B cell (primary cell): ENCODE measurements at regions not wholly inside any gene's neighbourhood (a gene's known extent, or its start where the extent isn't known, plus 50 kb on each side); places are given as distances from the start of the nearest gene placed in this dataset.

Experiments
- ATAC-seq: fragments of 200-7000 bp; cut with Tn5 transposase; one replicate; pipeline ENCODE4 v1.10.0; 2021; ENCODE audit warnings: low read depth, mild to moderate bottlenecking, moderate number of reproducible peaks, moderate library complexity
- CTCF ChIA-PET: fragments of 350-600 bp; sonication (Branson Sonifier 250); formaldehyde crosslinking; loops from one replicate; lab custom pipeline; 2021; ENCODE audit warnings: antibody characterized with exemption, inconsistent platforms; lab: Charles Lee
- POLR2A ChIA-PET: fragments of 350-600 bp; sonication (Branson Sonifier 250); formaldehyde crosslinking; loops from one replicate; lab custom pipeline; 2021; ENCODE audit warnings: antibody characterized with exemption; lab: Charles Lee
- DNase-seq: peaks from one replicate; pipeline ENCODE4 v3.0.0; 2013
- H2AFZ ChIP-seq: 2 replicates; pipeline ENCODE4 v1.6.1; 2012; ENCODE audit warnings: mild to moderate bottlenecking, low read depth, low read length; ENCODE audit not compliant: insufficient read depth, poor library complexity, severe bottlenecking
- H3K27ac ChIP-seq, 2 donors: 1 replicate in 1 of 2; 2 replicates in 1 of 2; pipeline ENCODE4 v1.5.1; 2012 to 2013; ENCODE audit warnings: low read length in 2 of 2, mild to moderate bottlenecking in 2 of 2, moderate library complexity in 1 of 2
- H3K27me3 ChIP-seq, 4 experiments: fragments of 200-600 bp in 1 of 4; sonication (generic) in 1 of 4; replicated peaks in 1 of 4; 1 replicate in 2 of 4; 2 replicates in 2 of 4; pipeline versions ENCODE4 v1.6.1 to v1.7.0; 2013 to 2016; ENCODE audit warnings: low read length in 3 of 4, mild to moderate bottlenecking in 2 of 4, mixed read lengths in 1 of 4, moderate library complexity in 1 of 4; ENCODE audit not compliant: insufficient read depth in 4 of 4, control insufficient read depth in 3 of 4; ENCODE audit errors: control extremely low read depth in 1 of 4
- H3K36me3 ChIP-seq, 2 experiments: replicated peaks in 1 of 2; 1 replicate in 1 of 2; 2 replicates in 1 of 2; pipeline versions ENCODE4 v1.6.1 to v1.7.1; 2013; ENCODE audit warnings: low read length in 1 of 2; ENCODE audit not compliant: insufficient read depth in 2 of 2, control insufficient read depth in 1 of 2; ENCODE audit errors: control extremely low read depth in 1 of 2, extremely low read depth in 1 of 2
- H3K4me1 ChIP-seq, 2 donors: fragments of 200-600 bp in 1 of 2; sonication (generic) in 1 of 2; 1 replicate in 1 of 2; 2 replicates in 1 of 2; pipeline versions ENCODE4 v1.5.1 to v1.6.1; 2013 to 2017; ENCODE audit warnings: low read length in 2 of 2; ENCODE audit not compliant: control insufficient read depth in 2 of 2, insufficient read depth in 2 of 2
- H3K4me2 ChIP-seq: replicated peaks from 2 replicates; pipeline ENCODE3; 2012; ENCODE audit warnings: mild to moderate bottlenecking, low read depth, low read length; ENCODE audit not compliant: poor library complexity, severe bottlenecking
- H3K4me3 ChIP-seq, 5 experiments: fragments of 200-600 bp in 1 of 5; sonication (generic) in 1 of 5; 1 replicate in 3 of 5; 2 replicates in 2 of 5; pipeline versions ENCODE4 v1.5.1 to v1.7.0; 2011 to 2016; ENCODE audit warnings: low read length in 4 of 5, mild to moderate bottlenecking in 4 of 5, low read depth in 2 of 5, control low read depth in 1 of 5, moderate library complexity in 1 of 5; ENCODE audit not compliant: insufficient read depth in 1 of 5; ENCODE audit errors: control extremely low read depth in 1 of 5, extremely low read depth in 1 of 5
- H3K79me2 ChIP-seq: fragments of 200-600 bp; sonication (generic); one replicate; pipeline ENCODE4 v1.6.0; 2016; ENCODE audit warnings: low read length; ENCODE audit not compliant: control insufficient read depth, insufficient read depth
- H3K9ac ChIP-seq: fragments of 200-600 bp; sonication (generic); 2 replicates; pipeline ENCODE4 v1.6.1; 2017; ENCODE audit warnings: mild to moderate bottlenecking, low read length, moderate library complexity
- H3K9me3 ChIP-seq, 3 donors: one replicate each; pipeline versions ENCODE4 v1.6.1 to v1.7.1; 2013; ENCODE audit warnings: low read length in 2 of 3; ENCODE audit not compliant: control insufficient read depth in 2 of 3, insufficient read depth in 1 of 3; ENCODE audit errors: control extremely low read depth in 1 of 3
- H4K20me1 ChIP-seq: 2 replicates; pipeline ENCODE4 v1.6.0; 2012; ENCODE audit warnings: mild to moderate bottlenecking, low read length; ENCODE audit not compliant: insufficient read depth, control insufficient read depth, poor library complexity, severe bottlenecking
- H3K27ac Mint-ChIP-seq: one replicate; pipeline ENCODE4 v1.8.0; 2021; ENCODE audit warnings: mixed read lengths
- H3K27me3 Mint-ChIP-seq: one replicate; pipeline ENCODE4 v1.8.0; 2021; ENCODE audit warnings: mixed read lengths
- H3K4me1 Mint-ChIP-seq: one replicate; pipeline ENCODE4 v1.8.0; 2021; ENCODE audit warnings: mixed read lengths
- H3K4me3 Mint-ChIP-seq: one replicate; pipeline ENCODE4 v1.8.0; 2021; ENCODE audit warnings: mixed read lengths
- H3K9me3 Mint-ChIP-seq: one replicate; pipeline ENCODE4 v1.8.0; 2022; ENCODE audit warnings: mixed read lengths; ENCODE audit not compliant: insufficient read depth
- EZH2 ChIP-seq: IDR thresholded peaks from 2 replicates; pipeline ENCODE4 v1.6.1; 2012; ENCODE audit warnings: borderline replicate concordance, low read depth, mild to moderate bottlenecking, moderate library complexity, low read length; ENCODE audit not compliant: insufficient read depth, poor library complexity, severe bottlenecking
- WGBS: methylation state at CpG from one replicate; pipeline ENCODE4 v1.1.5; 2013; ENCODE audit warnings: missing lambda C conversion rate; ENCODE audit not compliant: insufficient coverage; 5-methylcytosine and 5-hydroxymethylcytosine counted together
- intact Hi-C: fragments of 100-400 bp; cut with micrococcal nuclease; formaldehyde crosslinking; loops from one replicate; pipeline ENCODE4 v1.10.0; 2022
- TF ChIP-seq, protein P1 (sequence below): fragments of 200-600 bp; IDR thresholded peaks from one replicate; pipeline ENCODE4 v1.8.0; 2022; ENCODE audit warnings: antibody characterized with exemption, mild to moderate bottlenecking

DNA sequence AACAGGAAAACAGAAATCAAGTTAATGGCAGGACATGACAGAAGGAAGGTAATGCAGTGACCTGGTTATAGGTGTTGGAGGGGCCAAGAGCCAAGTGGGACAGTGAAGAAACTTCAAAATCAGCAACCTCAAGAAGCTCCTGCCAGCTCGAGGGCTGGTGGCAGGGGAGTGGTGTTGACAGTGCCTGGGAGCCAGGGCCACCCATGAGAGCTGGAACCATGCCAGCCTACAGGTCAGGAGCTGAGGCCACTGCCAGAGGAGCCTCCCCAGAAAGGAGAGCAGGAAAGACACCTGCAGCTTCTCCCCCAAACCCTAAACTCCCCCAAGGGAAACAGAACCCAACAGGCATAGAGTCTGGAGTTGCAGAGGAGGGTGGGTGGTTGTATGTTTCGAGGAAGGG lies 262.1 kb downstream of the LRFN2 start:
- Mint-ChIP-seq H3K4me3 (no peak overlapping the region), H3K9me3 (no peaks in the 10 kb centered on the region), H3K27ac (no peak overlapping the region), H3K4me1 (no peaks in the 10 kb centered on the region), H3K27me3 (peaks cover 40% of the 10 kb centered on the region)
- intact Hi-C loops = no loop called here
- Histone ChIP-seq H3K4me2 (no peak overlapping the region), H3K27ac (no peak overlapping the region), H3K4me3 (no peak overlapping the region), H3K4me1 (no peaks in the 10 kb centered on the region), H3K27me3 (peaks cover 0 to 6% (median 0%) of the 10 kb centered on the region in 4 experiments), H3K79me2 (no peaks in the 10 kb centered on the region), H4K20me1 (no peaks in the 10 kb centered on the region), H3K9me3 (peaks cover 0 to 11% (median 0%) of the 10 kb centered on the region in 3 donors), H2AFZ (no peak overlapping the region), H3K36me3 (no peaks in the 10 kb centered on the region), H3K9ac (no peak overlapping the region)
- TF ChIP-seq, protein P1, sequence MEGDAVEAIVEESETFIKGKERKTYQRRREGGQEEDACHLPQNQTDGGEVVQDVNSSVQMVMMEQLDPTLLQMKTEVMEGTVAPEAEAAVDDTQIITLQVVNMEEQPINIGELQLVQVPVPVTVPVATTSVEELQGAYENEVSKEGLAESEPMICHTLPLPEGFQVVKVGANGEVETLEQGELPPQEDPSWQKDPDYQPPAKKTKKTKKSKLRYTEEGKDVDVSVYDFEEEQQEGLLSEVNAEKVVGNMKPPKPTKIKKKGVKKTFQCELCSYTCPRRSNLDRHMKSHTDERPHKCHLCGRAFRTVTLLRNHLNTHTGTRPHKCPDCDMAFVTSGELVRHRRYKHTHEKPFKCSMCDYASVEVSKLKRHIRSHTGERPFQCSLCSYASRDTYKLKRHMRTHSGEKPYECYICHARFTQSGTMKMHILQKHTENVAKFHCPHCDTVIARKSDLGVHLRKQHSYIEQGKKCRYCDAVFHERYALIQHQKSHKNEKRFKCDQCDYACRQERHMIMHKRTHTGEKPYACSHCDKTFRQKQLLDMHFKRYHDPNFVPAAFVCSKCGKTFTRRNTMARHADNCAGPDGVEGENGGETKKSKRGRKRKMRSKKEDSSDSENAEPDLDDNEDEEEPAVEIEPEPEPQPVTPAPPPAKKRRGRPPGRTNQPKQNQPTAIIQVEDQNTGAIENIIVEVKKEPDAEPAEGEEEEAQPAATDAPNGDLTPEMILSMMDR = no peak
- TF ChIP-seq EZH2 = no peak
- ChIA-PET CTCF (no interaction called here), POLR2A (no interaction called here)
- no peak for DNase-seq
- ATAC-seq = no peak
- 56% methylated on average over 2 of the region's 2 CpGs for WGBS

- TF ChIP-seq, protein P1 = no peak
- no peak for TF ChIP-seq EZH2
- H3K27me3 Mint-ChIP-seq = peaks cover 43% of the 10 kb centered on the region
- no peak overlapping the region for H3K9ac ChIP-seq
- intact Hi-C loops = no loop called here
- H3K4me1 ChIP-seq = no peaks in the 10 kb centered on the region
- no peak overlapping the region for H3K27ac ChIP-seq
- H3K9me3 Mint-ChIP-seq = peaks cover 5% of the 10 kb centered on the region
- no peak for ATAC-seq
- H2AFZ ChIP-seq = no peak overlapping the region
- H3K79me2 ChIP-seq = no peaks in the 10 kb centered on the region
- no peak overlapping the region for H3K27ac Mint-ChIP-seq
- H3K4me2 ChIP-seq = no peak overlapping the region
- no peaks in the 10 kb centered on the region for H3K4me1 Mint-ChIP-seq
- CTCF ChIA-PET = no interaction called here
- POLR2A ChIA-PET = no interaction called here
- H3K4me3 Mint-ChIP-seq = no peak overlapping the region
- H3K36me3 ChIP-seq = no peaks in the 10 kb centered on the region
- WGBS = 77% methylated on average over 3 of the region's 8 CpGs
- H3K4me3 ChIP-seq = no peak overlapping the region
- DNase-seq = no peak
- H3K9me3 ChIP-seq = peaks cover 0 to 16% (median 1%) of the 10 kb centered on the region in 3 donors
- H3K27me3 ChIP-seq = peaks cover 0 to 7% (median 0%) of the 10 kb centered on the region in 4 experiments
- no peaks in the 10 kb centered on the region for H4K20me1 ChIP-seq
Observed at GRCh38 chr6:40323881-40324634, 263.1 kb downstream of the LRFN2 start.
